T follicular helper cell (primary cell): ENCODE measurements at regions not wholly inside any gene's neighbourhood (a gene's known extent, or its start where the extent isn't known, plus 50 kb on each side); places are given as distances from the start of the nearest gene placed in this dataset.
"Not testable (repeated sequence)": the region's sequence is repeated elsewhere in the genome, so short reads cannot be mapped to it uniquely, and the experiment has no call there.

Source experiments
- DNase-seq: peaks from one replicate; pipeline ENCODE4 v3.0.0-alpha.2; 2020; ENCODE audit warnings: low read depth

DNA sequence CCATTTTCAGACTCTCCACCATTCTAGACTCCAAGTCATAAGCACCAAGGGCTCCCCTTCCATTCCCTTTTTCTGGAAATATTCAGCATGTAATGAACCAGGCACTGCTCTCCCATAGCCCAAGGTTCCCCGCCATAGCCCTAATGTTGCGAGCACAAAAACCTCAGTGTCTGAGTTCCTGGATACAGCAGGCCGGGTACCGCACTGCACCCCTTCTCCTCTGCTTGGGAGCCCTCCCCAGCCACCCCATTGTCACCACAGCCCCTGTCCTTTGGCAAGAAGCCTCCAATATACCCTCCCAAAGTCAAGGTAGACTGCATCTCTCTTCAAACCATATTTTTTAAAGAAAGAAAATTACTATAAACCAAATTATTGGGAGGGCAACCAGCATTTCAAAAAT, 1341.1 kb downstream of the BRD1 start:
- no peak for DNase-seq

DNA sequence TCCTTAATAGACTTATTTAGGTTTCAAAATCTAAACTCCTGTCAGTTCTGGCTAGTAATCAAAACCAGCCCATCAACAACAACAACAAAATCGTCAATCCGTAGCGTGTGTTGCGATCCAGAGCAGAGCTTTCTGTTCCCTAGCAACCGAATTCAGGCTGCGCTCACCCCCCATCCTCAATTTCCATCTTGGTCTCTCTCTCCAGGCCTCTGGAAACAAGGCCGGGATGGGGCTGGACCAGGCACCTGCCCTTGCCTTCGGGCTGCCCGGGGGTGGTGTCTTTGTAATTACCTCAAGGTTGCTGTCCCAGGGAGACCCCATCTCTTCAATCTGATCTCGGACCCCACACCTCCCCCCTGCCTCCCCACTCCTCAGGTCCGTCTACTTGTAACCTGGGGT, 1341.5 kb downstream of the BRD1 start:
- no peak for DNase-seq

DNA sequence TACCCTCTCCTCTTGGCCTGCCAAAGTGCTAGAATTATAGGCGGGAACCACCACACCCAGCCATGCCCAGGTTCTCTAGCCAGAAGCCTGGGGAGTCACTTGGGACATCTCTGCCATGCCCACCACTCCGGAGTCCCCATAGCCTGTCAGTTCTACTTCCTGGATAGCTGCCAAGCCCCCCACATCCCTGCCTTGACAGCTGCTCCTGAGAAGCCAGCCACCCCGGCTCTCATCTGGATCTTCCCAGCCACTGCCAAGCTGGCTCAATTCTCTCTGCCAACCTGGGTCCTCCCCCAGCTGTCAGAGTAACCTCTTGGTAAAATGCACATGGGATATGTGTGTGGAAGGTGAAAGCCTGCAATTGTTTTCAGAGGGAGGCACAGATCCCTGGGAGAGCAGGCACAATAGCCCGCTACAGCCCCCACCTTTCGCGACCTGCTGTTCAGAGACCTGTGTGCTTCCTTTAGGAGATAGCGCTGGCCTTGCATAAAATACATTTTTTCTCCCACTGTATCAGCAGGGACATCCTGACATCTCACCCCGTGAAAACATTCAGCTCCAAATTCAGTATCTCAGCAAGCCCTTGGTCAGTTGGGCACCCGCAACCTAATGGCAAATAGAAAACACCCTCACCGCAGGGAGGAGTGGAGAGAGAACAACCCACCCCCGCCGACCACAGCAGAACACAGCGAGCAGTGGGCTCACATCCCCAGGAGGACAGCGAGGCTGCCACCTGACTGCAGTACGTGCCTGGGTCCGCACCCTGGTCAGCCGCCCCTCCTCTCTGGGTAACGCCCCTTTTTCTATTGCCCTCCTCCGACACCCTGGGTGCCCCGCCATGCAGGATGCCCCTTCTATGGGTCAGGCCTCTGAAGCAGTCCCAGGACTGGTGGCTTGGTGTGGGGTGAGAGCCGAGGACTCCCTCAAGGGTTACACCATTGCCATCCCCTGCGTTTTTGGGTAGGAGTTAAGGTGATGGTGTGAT, 1342.2 kb downstream of the BRD1 start:
- DNase-seq, result no peak

DNA sequence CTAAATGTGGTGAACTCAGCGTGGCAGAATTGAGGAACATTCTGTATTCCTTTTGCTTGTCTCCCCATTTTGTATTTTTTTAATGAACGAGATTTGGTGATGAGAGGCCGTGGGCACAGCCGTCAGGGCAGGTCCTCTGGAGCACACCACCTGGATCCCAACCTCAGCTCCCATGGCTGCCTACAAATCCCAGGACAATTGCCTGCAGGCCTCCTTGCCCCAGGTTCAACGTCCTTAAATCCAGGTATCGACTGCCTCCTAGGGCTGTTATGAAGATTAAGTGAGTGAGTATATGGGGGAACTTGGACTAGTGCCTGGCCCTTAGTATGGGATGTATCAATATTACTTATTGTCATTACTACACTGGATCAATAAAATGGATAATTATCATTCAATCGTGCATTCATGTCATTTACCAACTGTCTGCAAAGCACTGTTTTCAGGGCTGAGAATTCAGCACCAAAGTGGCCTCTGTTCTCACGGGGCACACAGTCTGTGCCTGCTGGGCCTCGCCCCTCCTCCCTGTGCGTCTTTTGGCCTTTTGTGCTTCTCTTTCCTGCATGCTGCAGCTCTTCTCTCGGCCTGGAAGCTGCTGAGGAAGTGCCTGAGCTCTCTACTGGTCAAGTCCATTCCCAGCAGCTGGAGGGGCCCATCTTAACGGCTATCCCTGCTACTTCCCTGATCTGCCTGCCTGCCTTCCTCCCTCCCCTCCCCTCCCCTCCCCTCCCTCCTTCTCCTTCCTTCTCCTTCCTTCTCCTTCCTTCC, 1343.7 kb downstream of the BRD1 start:
- no peak for DNase-seq

DNA sequence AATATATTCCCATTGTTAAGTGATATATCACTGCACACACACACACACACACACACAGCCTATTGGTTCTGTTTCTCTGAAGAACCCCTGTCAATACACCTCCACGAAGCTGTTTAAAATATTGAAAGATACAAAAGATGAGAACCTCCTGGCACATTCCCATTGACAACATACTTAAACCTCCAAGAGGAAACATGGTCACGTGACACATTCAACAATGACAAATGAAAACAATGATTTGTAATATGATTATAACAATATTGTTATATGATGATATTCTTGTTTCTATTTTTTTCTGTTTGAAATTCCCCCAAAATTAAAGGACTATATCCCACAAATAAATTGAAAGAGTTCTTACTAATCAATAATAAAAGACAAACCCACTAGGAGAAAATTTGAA, 1344.9 kb downstream of the BRD1 start:
- no peak for DNase-seq

DNA sequence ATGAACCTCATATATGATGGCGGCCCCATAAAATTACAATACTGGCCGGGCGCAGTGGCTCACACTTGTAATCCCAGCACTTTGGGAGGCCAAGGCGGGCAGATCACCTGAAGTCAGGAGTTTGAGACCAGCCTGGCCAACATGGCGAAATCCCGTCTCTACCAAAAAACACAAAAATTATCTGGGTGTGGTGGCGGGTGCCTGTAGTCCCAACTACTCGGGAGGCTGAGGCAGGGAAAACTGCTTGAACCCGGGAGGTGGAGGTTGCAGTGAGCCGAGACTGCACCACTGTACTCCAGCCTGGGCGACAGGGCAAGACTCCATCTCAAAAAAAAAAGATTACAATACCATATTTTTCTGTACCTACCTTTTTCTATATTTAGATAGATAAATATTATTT, 1345.5 kb downstream of the BRD1 start:
- not testable (repeated sequence) for DNase-seq

DNA sequence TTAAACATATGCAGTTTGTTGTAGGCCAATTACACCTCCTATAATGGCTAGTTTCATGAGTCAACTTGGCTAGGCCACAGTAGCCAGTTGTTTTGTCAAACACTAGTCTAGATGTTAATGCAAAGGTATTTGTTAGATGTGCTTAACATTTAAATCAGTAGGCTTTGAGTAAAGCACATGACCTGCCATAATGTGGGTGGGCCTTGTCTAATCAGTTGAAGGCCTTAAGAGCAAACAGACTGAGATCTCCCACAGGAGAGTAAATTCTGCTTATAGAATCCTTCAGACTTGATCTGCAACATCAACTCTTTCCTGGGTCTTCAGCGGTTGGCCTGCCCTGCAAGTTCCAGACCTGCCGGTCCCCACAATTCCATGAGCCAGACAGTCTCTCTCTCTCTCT, 1345.9 kb downstream of the BRD1 start:
- no peak for DNase-seq

DNA sequence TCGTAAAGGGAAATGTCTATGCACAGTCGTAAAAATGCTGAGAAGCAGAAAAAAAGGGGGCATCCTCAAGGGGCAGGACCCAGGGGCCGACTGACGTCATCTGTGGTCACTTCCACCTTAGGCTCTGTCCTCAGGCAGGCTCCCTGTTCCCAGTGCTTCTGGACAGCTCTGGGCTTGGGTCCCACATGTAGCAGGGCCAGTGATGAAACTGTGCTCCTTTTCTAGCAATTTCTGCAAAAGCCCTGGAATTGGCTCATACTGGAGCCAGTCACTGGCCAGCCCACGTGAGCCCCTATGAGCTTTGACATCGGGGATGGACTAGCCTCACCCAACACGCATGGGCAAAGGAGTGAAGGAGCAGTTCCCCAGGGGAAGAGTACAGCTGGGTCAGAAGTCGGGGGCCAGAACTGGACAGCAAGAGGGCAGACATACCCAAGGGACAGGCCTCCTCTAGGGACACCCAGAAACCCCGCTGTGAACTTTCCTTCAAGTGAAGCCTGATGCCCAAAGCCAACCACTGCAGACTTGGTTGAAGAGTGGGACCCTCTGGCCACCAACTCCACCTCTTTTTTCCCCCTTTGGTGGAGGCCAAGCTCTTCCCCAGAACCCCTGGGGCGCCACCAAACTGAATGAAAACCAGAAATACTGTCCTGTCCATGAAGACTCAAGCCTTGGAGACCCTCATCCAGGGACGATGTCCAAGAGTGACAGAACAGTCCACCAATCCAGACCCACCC, 1349.0 kb downstream of the BRD1 start:
- DNase-seq, result no peak

DNA sequence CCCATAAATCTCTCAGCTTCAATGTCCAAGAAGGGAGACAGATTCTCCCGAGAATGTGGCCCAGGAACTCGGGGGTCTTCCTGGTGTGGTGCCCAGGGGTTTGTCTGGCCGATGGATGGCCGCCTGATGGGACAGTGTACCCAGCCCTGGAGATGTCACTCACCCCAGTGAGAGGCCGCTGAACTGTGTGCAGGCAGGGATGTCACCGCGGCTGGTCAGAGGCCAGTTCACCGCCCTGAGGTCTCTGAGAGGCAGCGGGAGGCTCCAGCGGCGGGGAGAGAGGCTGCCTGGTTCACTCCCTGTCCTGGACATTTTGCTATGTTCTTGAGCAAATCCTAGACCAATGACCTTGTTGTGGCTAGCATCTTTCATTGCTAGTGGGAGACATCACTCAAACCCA, 1349.5 kb downstream of the BRD1 start:
- DNase-seq, result no peak

DNA sequence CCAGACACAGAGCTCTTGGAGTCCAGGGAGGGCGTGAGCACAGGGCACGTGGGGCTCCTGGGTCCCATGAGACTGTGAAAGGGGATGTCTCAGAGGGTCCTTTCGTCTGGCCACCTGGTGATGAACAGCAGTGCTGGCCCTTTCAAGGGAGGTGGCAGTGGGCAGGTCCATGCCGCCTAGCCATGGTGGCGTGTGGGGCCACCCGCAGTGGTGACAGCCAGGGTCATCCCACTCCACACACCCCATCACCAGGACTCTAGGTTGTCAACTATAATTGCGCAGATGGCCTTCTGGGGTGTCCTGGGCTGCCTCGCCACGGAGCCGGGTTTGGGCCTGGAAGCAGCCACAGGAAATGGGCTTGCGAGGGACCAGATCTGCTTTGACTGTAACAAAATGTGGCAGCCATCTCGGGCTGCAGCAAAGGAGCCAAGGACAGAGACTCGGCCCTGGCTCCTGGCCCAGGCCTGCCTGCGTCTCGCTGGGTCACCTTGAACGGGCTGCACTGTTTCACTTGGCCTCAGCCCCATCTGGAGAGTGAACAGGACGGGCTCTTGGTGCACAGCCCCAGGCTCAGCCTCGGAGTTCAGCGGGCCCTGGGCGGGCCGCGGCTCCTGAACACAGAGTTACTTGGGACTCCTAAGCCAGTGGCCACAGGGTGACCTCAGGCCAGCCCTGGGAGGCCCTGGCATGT, 1350.5 kb downstream of the BRD1 start:
- no peak for DNase-seq

DNA sequence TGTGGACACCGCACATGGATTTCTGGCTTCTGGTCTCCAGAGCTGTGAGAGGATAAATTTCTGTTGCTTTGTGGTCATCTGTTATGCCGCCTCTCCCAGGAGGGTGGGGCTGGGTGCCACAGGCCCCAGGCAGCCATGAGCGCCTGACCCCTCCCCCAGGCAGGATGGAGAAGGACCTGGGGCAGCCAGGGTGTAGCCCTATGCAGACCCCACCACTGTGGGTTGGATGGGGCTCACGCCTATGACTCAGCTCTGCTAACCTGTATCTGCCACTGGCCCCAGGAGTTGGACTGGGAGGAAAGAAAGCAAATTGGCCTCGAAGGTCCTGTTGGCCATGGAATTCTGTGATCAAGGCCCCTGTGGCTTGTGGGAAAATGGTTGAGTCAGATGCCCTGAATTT, 1351.1 kb downstream of the BRD1 start:
- no peak for DNase-seq

DNA sequence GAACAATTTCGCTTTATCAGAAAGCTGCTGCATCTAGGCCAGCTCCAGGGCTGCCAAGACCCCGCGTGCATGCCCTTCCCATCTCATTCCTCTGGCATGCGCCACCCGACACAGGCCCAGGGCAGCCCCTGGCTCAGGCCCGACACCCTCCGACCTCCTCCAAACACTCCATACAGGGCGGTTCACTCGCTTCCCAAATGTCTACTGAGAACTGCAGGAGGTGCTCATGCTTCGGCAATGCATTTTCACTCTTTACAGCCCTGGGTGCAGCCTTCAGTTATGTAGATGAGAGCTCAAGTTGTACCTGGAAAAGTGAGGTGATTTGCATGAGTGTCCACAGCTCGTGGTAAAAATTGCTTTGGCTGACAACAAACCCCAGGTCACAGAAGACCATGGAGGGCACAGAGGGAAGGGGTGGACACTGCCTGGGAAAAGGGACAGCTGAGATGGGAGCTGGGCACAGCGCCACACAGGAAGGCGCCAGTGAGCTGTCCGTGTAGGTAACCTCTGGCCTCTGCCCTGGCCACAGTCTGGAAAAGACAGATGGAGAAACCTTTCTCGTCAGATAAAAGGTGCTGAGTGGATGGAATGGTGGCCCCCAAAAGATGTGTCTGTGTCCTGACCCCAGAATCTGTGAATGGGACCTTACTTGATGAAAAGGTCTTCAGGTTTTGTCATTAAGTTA, 1351.9 kb downstream of the BRD1 start:
- DNase-seq, result no peak

DNA sequence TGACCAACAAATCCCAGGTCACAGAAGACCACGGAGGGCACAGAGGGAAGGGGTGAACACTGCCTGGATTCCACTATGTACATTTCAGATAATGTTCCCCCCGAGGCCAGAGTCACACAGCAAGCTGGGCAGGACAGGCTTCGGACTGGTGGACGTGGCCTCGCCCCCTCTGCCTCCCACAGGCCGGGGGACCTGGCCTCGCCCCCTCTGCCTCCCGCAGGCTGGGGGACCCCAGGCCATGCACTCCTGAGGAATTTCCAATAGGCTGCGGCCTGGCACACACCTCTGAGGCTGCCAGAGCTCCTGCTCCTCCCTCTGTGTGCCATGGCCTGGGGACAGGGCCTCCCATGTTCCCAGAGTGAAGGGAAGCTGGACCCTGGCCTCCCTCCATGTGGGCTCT, 1352.8 kb downstream of the BRD1 start:
- DNase-seq, result no peak

DNA sequence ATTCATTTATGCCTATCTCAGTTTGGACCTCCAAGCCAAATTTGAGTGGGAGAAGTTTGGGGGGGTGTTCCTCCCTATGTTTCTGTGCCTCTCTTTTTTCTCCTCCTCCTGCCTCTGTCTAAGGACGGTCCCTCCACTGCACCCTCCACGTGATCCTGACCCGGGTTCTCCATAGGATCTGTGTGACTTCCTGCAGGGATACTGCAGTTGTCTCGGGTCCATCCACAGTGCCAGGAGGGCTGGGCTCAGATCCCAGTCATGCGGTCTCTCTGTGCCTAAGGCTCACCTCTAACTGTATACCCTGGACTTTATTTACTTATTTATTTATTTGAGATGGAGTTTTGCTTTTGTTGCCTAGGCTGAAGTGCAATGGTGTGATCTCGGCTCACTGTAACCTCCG, 1354.5 kb downstream of the BRD1 start:
- no peak for DNase-seq

DNA sequence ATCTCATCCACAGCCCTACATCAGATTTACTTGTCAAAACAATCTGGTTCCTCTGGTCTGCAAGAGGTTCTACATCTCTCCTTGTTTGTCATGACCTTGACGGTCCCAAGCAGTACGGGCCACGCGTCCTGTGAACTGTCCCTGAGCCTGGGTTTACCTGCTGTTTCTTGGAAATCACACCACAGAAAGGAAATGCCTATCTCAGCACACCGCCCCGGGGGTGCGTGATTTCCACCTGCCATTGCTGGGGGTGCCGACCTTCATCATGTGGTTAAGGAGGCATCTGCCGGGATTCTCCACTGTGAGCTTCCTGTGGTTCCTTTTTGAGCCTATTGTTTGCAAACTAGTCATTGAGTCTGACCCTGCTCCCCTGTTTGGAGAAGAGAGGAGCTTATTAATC, 1363.4 kb downstream of the BRD1 start:
- DNase-seq, result no peak

DNA sequence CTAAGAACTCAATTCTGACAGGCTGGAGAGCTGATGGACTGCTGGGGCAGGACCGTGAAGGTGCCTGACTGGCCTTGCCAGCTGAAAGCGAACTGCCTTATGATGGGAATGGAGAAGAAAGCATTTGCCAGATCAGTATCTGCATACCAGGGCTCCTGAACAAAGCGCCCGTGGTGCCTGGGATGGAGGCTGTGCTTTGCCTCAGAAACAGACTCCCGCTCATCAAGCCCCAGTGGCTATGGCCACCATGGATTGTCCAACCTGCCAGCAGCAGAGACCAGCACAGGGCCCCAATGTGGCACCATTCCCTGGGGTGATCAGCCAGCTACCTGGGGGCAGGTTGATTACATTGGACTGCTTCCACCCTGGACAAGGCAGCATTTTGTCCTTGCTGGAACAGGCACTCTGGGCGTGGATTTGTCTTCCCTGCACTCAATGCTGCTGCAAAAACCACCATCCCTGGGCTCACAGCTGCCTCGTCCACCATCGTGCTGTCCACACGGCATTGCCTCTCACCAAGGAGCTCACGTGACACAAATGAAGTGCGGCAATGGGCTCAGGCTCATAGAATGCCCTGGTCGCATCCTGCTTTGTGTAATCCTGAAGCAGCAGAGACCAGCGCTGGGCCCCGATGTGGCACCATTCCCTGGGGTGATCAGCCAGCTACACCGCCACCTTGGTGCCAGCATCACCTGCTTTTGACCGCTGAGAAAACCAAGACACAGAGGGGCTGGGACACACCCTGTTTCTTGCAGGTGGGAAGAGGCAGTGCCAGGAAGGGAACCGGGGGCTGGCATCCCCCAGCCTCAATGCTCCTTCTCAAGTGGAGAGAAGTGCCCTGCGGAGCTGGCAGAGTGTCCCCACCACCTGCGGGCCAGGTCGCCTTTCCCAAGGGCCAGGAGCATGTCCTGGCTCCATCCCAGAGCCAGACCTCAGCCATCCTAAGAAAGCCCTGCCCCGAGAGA, 1367.5 kb downstream of the BRD1 start:
- no peak for DNase-seq

DNA sequence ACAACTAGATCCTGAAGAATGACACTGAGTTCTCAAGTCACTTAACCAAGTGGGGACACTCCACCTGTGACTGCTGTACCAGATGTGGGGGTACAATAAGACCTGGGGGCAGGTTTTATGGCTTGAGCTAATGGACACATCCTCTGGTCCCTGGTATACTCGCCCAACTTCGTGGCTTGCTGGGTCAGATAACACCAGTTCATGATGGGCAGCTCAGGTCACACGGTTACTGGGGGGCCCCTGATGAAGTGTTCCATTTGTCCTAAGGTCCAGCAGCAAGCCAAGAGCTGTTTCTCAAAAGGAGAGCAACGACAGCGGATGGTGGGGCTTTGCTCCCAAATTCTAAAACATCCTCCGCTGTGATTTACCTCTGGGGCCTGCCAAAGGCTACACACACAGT, 1368.4 kb downstream of the BRD1 start:
- no peak for DNase-seq

DNA sequence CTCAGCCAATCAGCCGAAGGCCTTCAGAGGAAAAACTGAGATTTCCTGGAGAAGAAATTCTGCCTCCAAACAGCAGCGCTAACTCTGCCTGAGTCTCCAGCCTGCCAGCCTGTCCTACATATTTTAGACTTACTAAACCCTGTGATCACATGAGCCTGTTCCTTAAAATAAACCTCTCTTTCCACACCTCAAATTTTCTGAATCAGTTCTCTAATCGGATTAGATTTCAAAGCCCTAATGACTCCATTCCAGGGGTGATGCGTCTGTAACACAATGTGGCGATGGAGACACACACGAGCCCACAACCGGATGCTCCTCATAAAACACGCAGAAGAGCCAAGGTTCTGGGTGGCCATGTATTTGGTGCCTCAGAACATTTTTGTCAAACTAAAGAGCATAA, 1371.2 kb downstream of the BRD1 start:
- no peak for DNase-seq

DNA sequence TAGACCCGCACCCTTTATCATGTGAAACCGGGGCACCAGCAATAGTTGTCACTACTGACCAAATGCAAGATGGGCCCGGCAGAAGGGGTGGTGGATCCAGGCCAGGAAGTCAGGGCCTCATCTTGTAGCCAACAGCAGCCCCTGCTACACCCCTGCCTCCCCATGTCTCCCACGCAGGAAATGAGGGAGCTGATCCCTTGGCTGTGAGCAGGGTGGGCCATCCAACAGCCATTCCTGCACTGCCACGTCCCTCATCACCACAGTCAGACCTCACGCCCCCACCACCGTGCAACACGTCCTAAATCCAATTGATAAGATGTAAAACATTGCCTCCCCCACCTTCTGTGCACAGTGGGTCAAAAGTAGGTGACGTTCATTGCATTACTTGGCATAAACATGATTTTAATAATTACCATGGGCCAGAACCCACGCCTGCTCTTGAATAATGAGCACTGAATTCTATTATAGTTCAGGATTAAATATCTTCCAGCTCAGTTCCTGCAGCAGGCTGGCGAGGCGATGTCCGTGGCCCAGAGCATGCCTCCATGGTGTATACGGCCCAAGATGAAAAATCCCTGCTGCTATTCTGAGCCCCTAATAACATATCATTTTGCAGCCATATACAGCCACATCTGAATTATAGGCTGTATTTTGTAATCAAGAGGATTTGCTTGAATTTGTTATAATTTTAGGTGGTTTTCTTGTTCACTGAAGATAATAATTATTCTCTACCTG, 1373.8 kb downstream of the BRD1 start:
- no peak for DNase-seq
